DND-41 (cell line): ENCODE measurements at regions not wholly inside any gene's neighbourhood (a gene's known extent, or its start where the extent isn't known, plus 50 kb on each side); places are given as distances from the start of the nearest gene placed in this dataset.

Experiments used
- ATAC-seq: fragments of 200-7000 bp; cut with Tn5 transposase; 3 replicates; pipeline ENCODE4 v1.9.1; 2021; ENCODE audit warnings: low read depth; ENCODE audit not compliant: insufficient read depth
- DNase-seq: peaks from one replicate; pipeline ENCODE4 v3.0.0-alpha.2; 2020
- H2AFZ ChIP-seq: 2 replicates; pipeline ENCODE4 v1.6.0; 2012; ENCODE audit warnings: low read depth, low read length
- H3K27ac ChIP-seq: 2 replicates; pipeline ENCODE4 v1.5.1; 2012; ENCODE audit warnings: low read length, inconsistent platforms
- H3K27me3 ChIP-seq: fragments of 200-600 bp; sonication (generic); 2 replicates; pipeline ENCODE4 v1.6.0; 2012; ENCODE audit warnings: low read length, mild to moderate bottlenecking, inconsistent platforms; ENCODE audit not compliant: insufficient read depth, poor library complexity
- H3K36me3 ChIP-seq: 2 replicates; pipeline ENCODE4 v1.5.1; 2012; ENCODE audit warnings: low read length, inconsistent platforms; ENCODE audit not compliant: insufficient read depth
- H3K4me1 ChIP-seq: 2 replicates; pipeline ENCODE4 v1.5.1; 2012; ENCODE audit warnings: mild to moderate bottlenecking, low read length; ENCODE audit not compliant: insufficient read depth
- H3K4me2 ChIP-seq: 2 replicates; pipeline ENCODE4 v1.6.0; 2012; ENCODE audit warnings: mild to moderate bottlenecking, moderate library complexity, low read length, inconsistent platforms; ENCODE audit not compliant: insufficient read depth
- H3K4me3 ChIP-seq, 2 experiments: fragments of 200-600 bp in 1 of 2; shearing (Covaris generic) in 1 of 2; 2 replicates each; pipeline ENCODE4 v1.5.1; 2012 to 2016; ENCODE audit warnings: inconsistent platforms in 2 of 2, low read length in 2 of 2, mild to moderate bottlenecking in 2 of 2, low read depth in 1 of 2, moderate library complexity in 1 of 2
- H3K79me2 ChIP-seq: 2 replicates; pipeline ENCODE4 v1.6.0; 2012; ENCODE audit warnings: low read length, inconsistent platforms; ENCODE audit not compliant: insufficient read depth
- H3K9ac ChIP-seq: 2 replicates; pipeline ENCODE4 v1.6.0; 2012; ENCODE audit warnings: low read depth, mild to moderate bottlenecking, inconsistent platforms, low read length, moderate library complexity
- H3K9me3 ChIP-seq: 2 replicates; pipeline ENCODE4 v1.5.1; 2012; ENCODE audit warnings: low read length, moderate library complexity, mild to moderate bottlenecking, inconsistent platforms; ENCODE audit not compliant: insufficient read depth, severe bottlenecking
- H4K20me1 ChIP-seq: 2 replicates; pipeline ENCODE4 v1.6.0; 2012; ENCODE audit warnings: low read length; ENCODE audit not compliant: insufficient read depth
- CTCF ChIP-seq: IDR thresholded peaks from 2 replicates; pipeline ENCODE4 v1.5.1; 2012; ENCODE audit warnings: borderline replicate concordance, low read length, moderate library complexity, mild to moderate bottlenecking; ENCODE audit not compliant: poor library complexity, severe bottlenecking; ENCODE audit errors: extremely low read depth
- EZH2 ChIP-seq: IDR thresholded peaks from 3 replicates; pipeline ENCODE4 v1.6.1; 2012; ENCODE audit warnings: borderline replicate concordance, low read depth, mild to moderate bottlenecking, moderate library complexity, low read length, inconsistent platforms; ENCODE audit not compliant: severe bottlenecking

GRCh38 chr7:115232041-115232440 is 310.1 kb downstream of the MDFIC start:
- H3K9me3 ChIP-seq: peaks cover 13% of the 10 kb centered on the region
- H3K4me1 ChIP-seq: peaks cover 38% of the 10 kb centered on the region
- no peaks in the 10 kb centered on the region for H3K79me2 ChIP-seq
- H4K20me1 ChIP-seq: no peaks in the 10 kb centered on the region
- no peak overlapping the region for H3K4me3 ChIP-seq
- no peaks in the 10 kb centered on the region for H3K36me3 ChIP-seq
- H3K9ac ChIP-seq: no peak overlapping the region
- H2AFZ ChIP-seq: no peak overlapping the region
- TF ChIP-seq EZH2 (no peak), CTCF (no peak)
- no peak overlapping the region for H3K27ac ChIP-seq
- ATAC-seq (no peak), DNase-seq (no peak)
- no peaks in the 10 kb centered on the region for H3K27me3 ChIP-seq
- H3K4me2 ChIP-seq: no peak overlapping the region

- TF ChIP-seq EZH2 (no peak), CTCF (no peak)
- Histone ChIP-seq H3K9me3 (peaks cover 13% of the 10 kb centered on the region), H4K20me1 (no peaks in the 10 kb centered on the region), H3K4me2 (peak overlapping the region; percentile 6; the same call in 1 of the 2 replicates), H3K27ac (peak overlapping the region; percentile 1; the same call in 1 of the 2 replicates), H3K9ac (no peak overlapping the region), H3K79me2 (no peaks in the 10 kb centered on the region), H3K4me1 (peaks cover 38% of the 10 kb centered on the region), H3K4me3 (no peak overlapping the region), H2AFZ (no peak overlapping the region), H3K27me3 (no peaks in the 10 kb centered on the region), H3K36me3 (no peaks in the 10 kb centered on the region)
- DNase-seq (peak; percentile 55), ATAC-seq (peak; percentile 71)
Measured at GRCh38 chr7:115230882-115231571, 309.1 kb downstream of the MDFIC start.

- TF ChIP-seq CTCF: no peak
- no peak for TF ChIP-seq EZH2
- no peaks in the 10 kb centered on the region for H4K20me1 ChIP-seq
- no peak overlapping the region for H3K4me3 ChIP-seq
- no peaks in the 10 kb centered on the region for H3K79me2 ChIP-seq
- peak overlapping the region; percentile 17; the same call in 1 of the 2 replicates for H3K4me2 ChIP-seq
- no peaks in the 10 kb centered on the region for H3K27me3 ChIP-seq
- ATAC-seq: peak; percentile 79
- peak; percentile 30 for DNase-seq
- no peaks in the 10 kb centered on the region for H3K36me3 ChIP-seq
- no peak overlapping the region for H2AFZ ChIP-seq
- no peak overlapping the region for H3K9ac ChIP-seq
- H3K9me3 ChIP-seq: no peaks in the 10 kb centered on the region
- peaks cover 38% of the 10 kb centered on the region for H3K4me1 ChIP-seq
- H3K27ac ChIP-seq: no peak overlapping the region
Measured at GRCh38 chr7:115229401-115230105, 307.7 kb downstream of the MDFIC start.
